ENCODE measurements at regions not wholly inside any gene's neighbourhood (a gene's known extent, or its start where the extent isn't known, plus 50 kb on each side); places are given as distances from the start of the nearest gene placed in this dataset.

- TF ChIP-seq EZH2 (IDR thresholded peaks at IDR 0.05; ENCODE audit: borderline replicate concordance, insufficient read depth, low read depth, low read length, poor library complexity, severe bottlenecking): no peak
- TF ChIP-seq, protein P1, sequence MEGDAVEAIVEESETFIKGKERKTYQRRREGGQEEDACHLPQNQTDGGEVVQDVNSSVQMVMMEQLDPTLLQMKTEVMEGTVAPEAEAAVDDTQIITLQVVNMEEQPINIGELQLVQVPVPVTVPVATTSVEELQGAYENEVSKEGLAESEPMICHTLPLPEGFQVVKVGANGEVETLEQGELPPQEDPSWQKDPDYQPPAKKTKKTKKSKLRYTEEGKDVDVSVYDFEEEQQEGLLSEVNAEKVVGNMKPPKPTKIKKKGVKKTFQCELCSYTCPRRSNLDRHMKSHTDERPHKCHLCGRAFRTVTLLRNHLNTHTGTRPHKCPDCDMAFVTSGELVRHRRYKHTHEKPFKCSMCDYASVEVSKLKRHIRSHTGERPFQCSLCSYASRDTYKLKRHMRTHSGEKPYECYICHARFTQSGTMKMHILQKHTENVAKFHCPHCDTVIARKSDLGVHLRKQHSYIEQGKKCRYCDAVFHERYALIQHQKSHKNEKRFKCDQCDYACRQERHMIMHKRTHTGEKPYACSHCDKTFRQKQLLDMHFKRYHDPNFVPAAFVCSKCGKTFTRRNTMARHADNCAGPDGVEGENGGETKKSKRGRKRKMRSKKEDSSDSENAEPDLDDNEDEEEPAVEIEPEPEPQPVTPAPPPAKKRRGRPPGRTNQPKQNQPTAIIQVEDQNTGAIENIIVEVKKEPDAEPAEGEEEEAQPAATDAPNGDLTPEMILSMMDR (IDR thresholded peaks at IDR 0.05): no peak
- Histone ChIP-seq H3K9me3 (ENCODE audit: control extremely low read depth in 1 of 3, control insufficient read depth in 2 of 3, insufficient read depth in 1 of 3, low read length in 2 of 3) (no peaks in the 10 kb centered on the region), H3K27ac (ENCODE audit: low read length in 2 of 2) (no peak overlapping the region), H2AFZ (ENCODE audit: insufficient read depth, low read depth, low read length, poor library complexity, severe bottlenecking) (no peak overlapping the region), H3K9ac (ENCODE audit: low read length) (no peak overlapping the region), H3K4me2 (replicated peaks; ENCODE audit: low read depth, low read length, poor library complexity, severe bottlenecking) (no peak overlapping the region), H3K4me1 (ENCODE audit: control insufficient read depth in 2 of 2, insufficient read depth in 2 of 2, low read length in 2 of 2) (no peaks in the 10 kb centered on the region), H4K20me1 (ENCODE audit: control insufficient read depth, insufficient read depth, low read length, poor library complexity, severe bottlenecking) (no peaks in the 10 kb centered on the region), H3K4me3 (ENCODE audit: control extremely low read depth in 1 of 5, extremely low read depth in 1 of 5, insufficient read depth in 1 of 5, low read depth in 2 of 5, low read length in 4 of 5) (no peak overlapping the region), H3K36me3 (replicated peaks in 1 of 2; ENCODE audit: control extremely low read depth in 1 of 2, control insufficient read depth in 1 of 2, extremely low read depth in 1 of 2, insufficient read depth in 2 of 2, low read length in 1 of 2) (no peaks in the 10 kb centered on the region), H3K79me2 (ENCODE audit: control insufficient read depth, insufficient read depth, low read length) (no peaks in the 10 kb centered on the region), H3K27me3 (replicated peaks in 1 of 4; ENCODE audit: control extremely low read depth in 1 of 4, control insufficient read depth in 3 of 4, insufficient read depth in 4 of 4, low read length in 3 of 4) (no peaks in the 10 kb centered on the region)
- 75% methylated on average over 3 of the region's 5 CpGs for WGBS (ENCODE audit: insufficient coverage)
- POLR2A ChIA-PET: no interaction called here
- Mint-ChIP-seq H3K4me3 (no peak overlapping the region), H3K27ac (no peak overlapping the region), H3K27me3 (no peaks in the 10 kb centered on the region), H3K4me1 (no peaks in the 10 kb centered on the region), H3K9me3 (ENCODE audit: insufficient read depth) (no peaks in the 10 kb centered on the region)
- intact Hi-C loops (cut with micrococcal nuclease): no loop called here
- DNase-seq: no peak
- ATAC-seq (ENCODE audit: low read depth): no peak
- CTCF ChIA-PET: no interaction called here
Observed at GRCh38 chr1:221633841-221634409, 108.0 kb downstream of the DUSP10 start.

DNA sequence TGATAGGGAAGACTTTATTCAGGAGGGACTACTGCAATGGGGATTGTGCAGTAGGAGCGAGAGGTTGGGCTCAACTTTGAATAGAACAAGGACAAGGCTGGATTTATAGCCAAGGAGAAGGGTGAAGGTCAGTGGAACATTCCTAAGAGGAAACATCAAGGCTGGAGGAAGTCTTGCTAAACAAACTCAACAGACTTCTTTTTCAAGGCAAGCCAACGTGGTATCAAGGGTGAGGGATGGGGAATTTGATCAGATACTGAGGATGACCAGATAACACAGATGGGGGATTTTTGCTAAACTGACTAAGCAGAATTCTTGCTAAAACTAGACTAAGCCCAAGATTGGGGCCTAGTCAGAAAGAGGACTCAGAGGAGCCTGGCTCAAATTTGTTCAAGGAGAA, 107.3 kb downstream of the DUSP10 start:
- H3K27me3 ChIP-seq (replicated peaks in 1 of 4; ENCODE audit: control extremely low read depth in 1 of 4, control insufficient read depth in 3 of 4, insufficient read depth in 4 of 4, low read length in 3 of 4): no peaks in the 10 kb centered on the region
- DNase-seq (no peak), ATAC-seq (ENCODE audit: low read depth) (no peak)
- no peak overlapping the region for H3K4me3 Mint-ChIP-seq
- H3K4me2 ChIP-seq (replicated peaks; ENCODE audit: low read depth, low read length, poor library complexity, severe bottlenecking): no peak overlapping the region
- no peaks in the 10 kb centered on the region for H3K4me1 ChIP-seq (ENCODE audit: control insufficient read depth in 2 of 2, insufficient read depth in 2 of 2, low read length in 2 of 2)
- no peak overlapping the region for H3K27ac Mint-ChIP-seq
- H3K4me1 Mint-ChIP-seq: no peaks in the 10 kb centered on the region
- ChIA-PET CTCF (no interaction called here), POLR2A (no interaction called here)
- no peak overlapping the region for H3K27ac ChIP-seq (ENCODE audit: low read length in 2 of 2)
- no peak overlapping the region for H3K9ac ChIP-seq (ENCODE audit: low read length)
- no peaks in the 10 kb centered on the region for H3K79me2 ChIP-seq (ENCODE audit: control insufficient read depth, insufficient read depth, low read length)
- H3K9me3 ChIP-seq (ENCODE audit: control extremely low read depth in 1 of 3, control insufficient read depth in 2 of 3, insufficient read depth in 1 of 3, low read length in 2 of 3): no peaks in the 10 kb centered on the region
- no peaks in the 10 kb centered on the region for H3K27me3 Mint-ChIP-seq
- intact Hi-C loops (cut with micrococcal nuclease): no loop called here
- H3K4me3 ChIP-seq (ENCODE audit: control extremely low read depth in 1 of 5, extremely low read depth in 1 of 5, insufficient read depth in 1 of 5, low read depth in 2 of 5, low read length in 4 of 5): no peak overlapping the region
- no CpG with 5 or more reads among the region's 2 CpGs for WGBS (ENCODE audit: insufficient coverage)
- H3K9me3 Mint-ChIP-seq (ENCODE audit: insufficient read depth): no peaks in the 10 kb centered on the region
- H2AFZ ChIP-seq (ENCODE audit: insufficient read depth, low read depth, low read length, poor library complexity, severe bottlenecking): no peak overlapping the region
- H4K20me1 ChIP-seq (ENCODE audit: control insufficient read depth, insufficient read depth, low read length, poor library complexity, severe bottlenecking): no peaks in the 10 kb centered on the region
- TF ChIP-seq, protein P1 (IDR thresholded peaks at IDR 0.05): no peak
- TF ChIP-seq EZH2 (IDR thresholded peaks at IDR 0.05; ENCODE audit: borderline replicate concordance, insufficient read depth, low read depth, low read length, poor library complexity, severe bottlenecking): no peak
- no peaks in the 10 kb centered on the region for H3K36me3 ChIP-seq (replicated peaks in 1 of 2; ENCODE audit: control extremely low read depth in 1 of 2, control insufficient read depth in 1 of 2, extremely low read depth in 1 of 2, insufficient read depth in 2 of 2, low read length in 1 of 2)

Measured in B cell (primary cell).